Caki2 (cell line): ENCODE measurements at regions not wholly inside any gene's neighbourhood (a gene's known extent, or its start where the extent isn't known, plus 50 kb on each side); places are given as distances from the start of the nearest gene placed in this dataset.
"Not testable (repeated sequence)": the region's sequence is repeated elsewhere in the genome, so short reads cannot be mapped to it uniquely, and the experiment has no call there.

ENCODE experiments used
- DNase-seq: peaks from one replicate; pipeline ENCODE4 v3.0.0-alpha.2; 2015; ENCODE audit warnings: low read depth
- in situ Hi-C: cut with HindIII; loops from 2 replicates; pipeline ENCODE4 v1.10.0; 2016; ENCODE audit warnings: low sequenced_read_pairs, low pct_unique_long_range_greater_than_20kb, mixed read lengths

- in situ Hi-C loops: no loop called here
- no peak for DNase-seq
Observed at GRCh38 chrX:144494074-144494473, 610.2 kb downstream of the UBE2NL start.

- no peak for DNase-seq
- in situ Hi-C loops: no loop called here
Observed at GRCh38 chrX:144531877-144532276, 648.0 kb downstream of the UBE2NL start.

GRCh38 chrX:144566592-144566991 lies 680.7 kb upstream of the SPANXN1 start:
- no peak for DNase-seq
- in situ Hi-C loops: no loop called here

- DNase-seq: peak; percentile 34
- in situ Hi-C loops: no loop called here
Observed at GRCh38 chrX:144586756-144587155, 660.5 kb upstream of the SPANXN1 start.

- no peak for DNase-seq
- in situ Hi-C loops: no loop called here
Observed at GRCh38 chrX:144592036-144592435, 655.3 kb upstream of the SPANXN1 start.

GRCh38 chrX:144601010-144601409 lies 646.3 kb upstream of the SPANXN1 start:
- DNase-seq: no peak
- in situ Hi-C loops: no loop called here

GRCh38 chrX:144612076-144612475 lies 635.2 kb upstream of the SPANXN1 start:
- in situ Hi-C loops: no loop called here

GRCh38 chrX:144616317-144616716 lies 631.0 kb upstream of the SPANXN1 start:
- no peak for DNase-seq
- in situ Hi-C loops: no loop called here

More at GRCh38 chrX:144612076-144612475, 635.2 kb upstream of the SPANXN1 start:
- no peak for DNase-seq

- no peak for DNase-seq
- in situ Hi-C loops: no loop called here
Observed at GRCh38 chrX:144627947-144628346, 619.4 kb upstream of the SPANXN1 start.

- DNase-seq: peak; percentile 6
- in situ Hi-C loops: not testable (repeated sequence)
Observed at GRCh38 chrX:144634451-144634850, 612.9 kb upstream of the SPANXN1 start.

GRCh38 chrX:144637731-144638130 lies 609.6 kb upstream of the SPANXN1 start:
- peak; percentile 41 for DNase-seq
- in situ Hi-C loops: no loop called here

- in situ Hi-C loops: no loop called here
- DNase-seq: no peak
Observed at GRCh38 chrX:144648788-144649187, 598.5 kb upstream of the SPANXN1 start.

GRCh38 chrX:144681501-144681900 lies 565.8 kb upstream of the SPANXN1 start:
- peak; percentile 23 for DNase-seq
- in situ Hi-C loops: no loop called here

- no peak for DNase-seq
- in situ Hi-C loops: no loop called here
Observed at GRCh38 chrX:144683247-144683646, 564.1 kb upstream of the SPANXN1 start.

- DNase-seq: no peak
- in situ Hi-C loops: no loop called here
Observed at GRCh38 chrX:144709841-144710240, 537.5 kb upstream of the SPANXN1 start.

- in situ Hi-C loops: no loop called here
- DNase-seq: no peak
Observed at GRCh38 chrX:144715337-144715736, 532.0 kb upstream of the SPANXN1 start.

GRCh38 chrX:144716187-144716586 lies 531.1 kb upstream of the SPANXN1 start:
- in situ Hi-C loops: no loop called here
- DNase-seq: no peak

- no peak for DNase-seq
- in situ Hi-C loops: no loop called here
Observed at GRCh38 chrX:144717682-144718081, 529.6 kb upstream of the SPANXN1 start.

GRCh38 chrX:144722307-144722706 lies 525.0 kb upstream of the SPANXN1 start:
- in situ Hi-C loops: no loop called here
- no peak for DNase-seq

GRCh38 chrX:144730471-144730870 lies 516.8 kb upstream of the SPANXN1 start:
- no peak for DNase-seq
- in situ Hi-C loops: no loop called here

GRCh38 chrX:144732588-144732987 lies 514.7 kb upstream of the SPANXN1 start:
- in situ Hi-C loops: no loop called here
- peak; percentile 0 for DNase-seq
